ENCODE measurements at regions not wholly inside any gene's neighbourhood (a gene's known extent, or its start where the extent isn't known, plus 50 kb on each side); places are given as distances from the start of the nearest gene placed in this dataset.

DNA sequence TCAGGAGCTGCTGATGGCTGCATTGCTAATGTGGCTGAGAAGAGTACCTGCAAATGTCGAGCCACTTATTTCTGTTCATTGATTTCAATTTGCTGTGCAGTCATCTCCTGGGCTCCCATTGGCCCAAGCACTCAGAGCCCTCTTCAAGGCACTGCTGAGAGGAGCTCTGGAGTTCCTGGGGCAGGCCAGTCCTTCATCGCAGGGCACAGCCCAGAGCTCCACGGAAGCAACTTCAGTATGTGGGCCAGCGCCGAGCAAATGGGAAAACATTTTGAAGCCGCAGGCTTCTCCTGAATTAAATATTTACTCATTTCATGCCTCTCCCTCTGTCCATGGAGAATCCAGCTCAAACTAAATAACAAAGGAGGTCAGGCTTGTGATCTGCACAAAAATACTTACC is 383.3 kb downstream of the BCOR start:
- intact Hi-C loops (cut with micrococcal nuclease; ENCODE audit: unreplicated experiment): no loop called here
- no peaks in the 10 kb centered on the region for H3K27me3 ChIP-seq (replicated peaks; ENCODE audit: control insufficient read depth, insufficient read depth, low read length)
- H3K4me1 Mint-ChIP-seq (ENCODE audit: low read depth, unreplicated experiment): no peaks in the 10 kb centered on the region
- H3K27me3 Mint-ChIP-seq (ENCODE audit: insufficient read depth, unreplicated experiment): no peaks in the 10 kb centered on the region
- TF ChIP-seq, protein P1, sequence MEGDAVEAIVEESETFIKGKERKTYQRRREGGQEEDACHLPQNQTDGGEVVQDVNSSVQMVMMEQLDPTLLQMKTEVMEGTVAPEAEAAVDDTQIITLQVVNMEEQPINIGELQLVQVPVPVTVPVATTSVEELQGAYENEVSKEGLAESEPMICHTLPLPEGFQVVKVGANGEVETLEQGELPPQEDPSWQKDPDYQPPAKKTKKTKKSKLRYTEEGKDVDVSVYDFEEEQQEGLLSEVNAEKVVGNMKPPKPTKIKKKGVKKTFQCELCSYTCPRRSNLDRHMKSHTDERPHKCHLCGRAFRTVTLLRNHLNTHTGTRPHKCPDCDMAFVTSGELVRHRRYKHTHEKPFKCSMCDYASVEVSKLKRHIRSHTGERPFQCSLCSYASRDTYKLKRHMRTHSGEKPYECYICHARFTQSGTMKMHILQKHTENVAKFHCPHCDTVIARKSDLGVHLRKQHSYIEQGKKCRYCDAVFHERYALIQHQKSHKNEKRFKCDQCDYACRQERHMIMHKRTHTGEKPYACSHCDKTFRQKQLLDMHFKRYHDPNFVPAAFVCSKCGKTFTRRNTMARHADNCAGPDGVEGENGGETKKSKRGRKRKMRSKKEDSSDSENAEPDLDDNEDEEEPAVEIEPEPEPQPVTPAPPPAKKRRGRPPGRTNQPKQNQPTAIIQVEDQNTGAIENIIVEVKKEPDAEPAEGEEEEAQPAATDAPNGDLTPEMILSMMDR (IDR thresholded peaks at IDR 0.05; ENCODE audit: insufficient read depth in 1 of 2, low read depth in 1 of 2, low read length in 1 of 2, severe bottlenecking in 1 of 2, unreplicated experiment in 1 of 2): no peak
- ChIA-PET CTCF (no interaction called here), POLR2A (no interaction called here)
- no peak overlapping the region for H3K4me3 Mint-ChIP-seq (ENCODE audit: unreplicated experiment)
- no peaks in the 10 kb centered on the region for H3K36me3 Mint-ChIP-seq (ENCODE audit: insufficient read depth, unreplicated experiment)
- H3K4me1 ChIP-seq: no peaks in the 10 kb centered on the region
- no peaks in the 10 kb centered on the region for H3K36me3 ChIP-seq (ENCODE audit: control insufficient read depth, insufficient read depth, low read length)
- no peak for DNase-seq
- H3K4me3 ChIP-seq (ENCODE audit: low read depth, low read length): no peak overlapping the region
- no peaks in the 10 kb centered on the region for H3K9me3 ChIP-seq
- H3K9me3 Mint-ChIP-seq (ENCODE audit: unreplicated experiment): no peaks in the 10 kb centered on the region
- no peak overlapping the region for H3K27ac Mint-ChIP-seq (ENCODE audit: unreplicated experiment)
- no TSS peak for BruUV-seq (replicated peaks)

DNA sequence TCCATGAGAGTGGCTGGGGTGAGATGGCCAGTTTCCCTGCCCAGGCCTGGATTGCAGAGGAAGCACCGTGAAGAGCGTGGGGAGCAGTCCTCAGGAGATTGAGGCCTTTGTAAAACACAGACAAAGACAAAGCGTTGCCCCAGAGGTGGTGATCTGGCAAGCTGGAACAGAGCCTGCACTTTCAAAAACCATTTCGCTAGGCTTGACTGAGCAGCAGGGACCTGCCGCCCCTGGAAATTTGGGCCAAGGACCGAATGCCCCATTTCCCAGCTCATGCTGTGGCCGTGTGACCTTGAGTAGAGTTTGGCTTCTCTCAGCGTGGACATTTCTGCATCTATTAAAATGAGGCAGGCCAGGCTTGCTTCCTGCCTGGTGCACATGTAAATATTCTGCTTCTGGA is 381.4 kb downstream of the BCOR start:
- H3K9me3 ChIP-seq: no peaks in the 10 kb centered on the region
- H3K4me1 ChIP-seq: no peaks in the 10 kb centered on the region
- H3K4me3 Mint-ChIP-seq (ENCODE audit: unreplicated experiment): no peak overlapping the region
- CTCF ChIA-PET: no interaction called here
- no peak overlapping the region for H3K4me3 ChIP-seq (ENCODE audit: low read depth, low read length)
- no peaks in the 10 kb centered on the region for H3K4me1 Mint-ChIP-seq (ENCODE audit: low read depth, unreplicated experiment)
- DNase-seq: no peak
- TF ChIP-seq, protein P1 (IDR thresholded peaks at IDR 0.05; ENCODE audit: insufficient read depth in 1 of 2, low read depth in 1 of 2, low read length in 1 of 2, severe bottlenecking in 1 of 2, unreplicated experiment in 1 of 2): no peak
- H3K27me3 ChIP-seq (replicated peaks; ENCODE audit: control insufficient read depth, insufficient read depth, low read length): no peaks in the 10 kb centered on the region
- BruUV-seq (replicated peaks): no TSS peak
- no peaks in the 10 kb centered on the region for H3K36me3 Mint-ChIP-seq (ENCODE audit: insufficient read depth, unreplicated experiment)
- no peaks in the 10 kb centered on the region for H3K27me3 Mint-ChIP-seq (ENCODE audit: insufficient read depth, unreplicated experiment)
- H3K27ac Mint-ChIP-seq (ENCODE audit: unreplicated experiment): no peak overlapping the region
- no peaks in the 10 kb centered on the region for H3K9me3 Mint-ChIP-seq (ENCODE audit: unreplicated experiment)
- no peaks in the 10 kb centered on the region for H3K36me3 ChIP-seq (ENCODE audit: control insufficient read depth, insufficient read depth, low read length)
- POLR2A ChIA-PET: no interaction called here
- intact Hi-C loops (cut with micrococcal nuclease; ENCODE audit: unreplicated experiment): no loop called here

DNA sequence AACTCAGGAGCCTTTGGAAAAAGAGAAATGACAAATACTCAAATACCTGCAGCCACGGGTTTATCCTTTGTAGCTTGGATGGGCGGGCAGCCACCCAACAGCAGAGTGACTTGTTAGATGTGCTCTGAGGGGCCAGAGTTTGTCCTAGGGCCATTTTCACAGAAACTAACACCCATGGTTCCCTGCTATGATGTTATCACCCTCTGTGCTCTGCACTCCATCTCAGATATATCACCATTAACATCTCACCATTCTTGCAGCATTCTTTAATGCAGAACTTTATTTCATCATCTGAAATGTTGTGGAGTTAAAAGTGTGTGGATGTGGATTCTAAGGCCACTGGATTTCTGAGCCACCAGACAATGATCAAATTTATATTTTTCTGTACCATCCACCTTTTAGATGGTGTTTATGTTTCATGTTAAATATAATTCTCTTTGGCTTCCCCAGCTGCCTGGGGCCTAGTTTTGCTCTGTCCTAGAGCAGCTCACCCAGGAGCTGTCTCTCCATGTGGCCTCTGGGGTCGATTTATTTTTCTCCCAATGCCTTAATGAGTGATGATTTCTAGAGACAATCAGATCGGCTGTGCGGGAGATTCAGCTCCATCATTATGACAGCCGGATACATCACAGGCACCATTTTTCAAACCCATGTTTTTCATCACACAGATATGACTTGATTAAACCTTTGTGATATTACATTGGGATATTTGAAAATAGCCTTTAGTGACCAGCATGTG is 380.8 kb downstream of the BCOR start:
- no peak for DNase-seq

More for the DNA sequence above, 380.8 kb downstream of the BCOR start:
- Histone ChIP-seq H3K4me1 (no peaks in the 10 kb centered on the region), H3K27me3 (replicated peaks; ENCODE audit: control insufficient read depth, insufficient read depth, low read length) (no peaks in the 10 kb centered on the region), H3K4me3 (ENCODE audit: low read depth, low read length) (no peak overlapping the region), H3K9me3 (no peaks in the 10 kb centered on the region), H3K36me3 (ENCODE audit: control insufficient read depth, insufficient read depth, low read length) (no peaks in the 10 kb centered on the region)
- no TSS peak for BruUV-seq (replicated peaks)
- Mint-ChIP-seq H3K27me3 (ENCODE audit: insufficient read depth, unreplicated experiment) (no peaks in the 10 kb centered on the region), H3K9me3 (ENCODE audit: unreplicated experiment) (no peaks in the 10 kb centered on the region), H3K36me3 (ENCODE audit: insufficient read depth, unreplicated experiment) (no peaks in the 10 kb centered on the region), H3K27ac (ENCODE audit: unreplicated experiment) (no peak overlapping the region), H3K4me1 (ENCODE audit: low read depth, unreplicated experiment) (peaks cover 2% of the 10 kb centered on the region), H3K4me3 (ENCODE audit: unreplicated experiment) (no peak overlapping the region)
- intact Hi-C loops (cut with micrococcal nuclease; ENCODE audit: unreplicated experiment): no loop called here
- TF ChIP-seq, protein P1 (IDR thresholded peaks at IDR 0.05; ENCODE audit: insufficient read depth in 1 of 2, low read depth in 1 of 2, low read length in 1 of 2, severe bottlenecking in 1 of 2, unreplicated experiment in 1 of 2): no peak
- POLR2A ChIA-PET: no interaction called here
- CTCF ChIA-PET: no interaction called here

Measured in Caco-2 (cell line).